ENCODE measurements at regions not wholly inside any gene's neighbourhood (a gene's known extent, or its start where the extent isn't known, plus 50 kb on each side); places are given as distances from the start of the nearest gene placed in this dataset.

- Histone ChIP-seq H3K4me3 (ENCODE audit: low read depth in 1 of 2, low read length in 1 of 2) (no peak overlapping the region), H3K27me3 (no peaks in the 10 kb centered on the region), H3K27ac (no peak overlapping the region), H3K9me3 (no peaks in the 10 kb centered on the region), H3K4me1 (ENCODE audit: control insufficient read depth in 1 of 2, insufficient read depth in 1 of 2, low read depth in 1 of 2, low read length in 1 of 2) (no peaks in the 10 kb centered on the region), H3K36me3 (no peaks in the 10 kb centered on the region)
- TF ChIP-seq CTCF (IDR thresholded peaks at IDR 0.05): no peak
These were observed 321.5 kb downstream of the PCNX1 start for GRCh38 chr14:71228711-71229110.

- Histone ChIP-seq H3K36me3 (no peaks in the 10 kb centered on the region), H3K27ac (no peak overlapping the region), H3K4me1 (ENCODE audit: control insufficient read depth in 1 of 2, insufficient read depth in 1 of 2, low read depth in 1 of 2, low read length in 1 of 2) (no peaks in the 10 kb centered on the region), H3K9me3 (no peaks in the 10 kb centered on the region), H3K4me3 (ENCODE audit: low read depth in 1 of 2, low read length in 1 of 2) (no peak overlapping the region), H3K27me3 (no peaks in the 10 kb centered on the region)
- no peak for TF ChIP-seq CTCF (IDR thresholded peaks at IDR 0.05)
These were observed 322.6 kb downstream of the PCNX1 start for GRCh38 chr14:71229875-71230274.

- no peaks in the 10 kb centered on the region for H3K36me3 ChIP-seq
These were observed 323.6 kb downstream of the PCNX1 start for GRCh38 chr14:71230897-71231296.

GRCh38 chr14:71231521-71232393 lies 324.5 kb downstream of the PCNX1 start:
- no peak for TF ChIP-seq CTCF (IDR thresholded peaks at IDR 0.05)
- no peaks in the 10 kb centered on the region for H3K9me3 ChIP-seq
- no peaks in the 10 kb centered on the region for H3K27me3 ChIP-seq
- peaks cover 0 to 3% of the 10 kb centered on the region in 2 experiments for H3K4me1 ChIP-seq (ENCODE audit: control insufficient read depth in 1 of 2, insufficient read depth in 1 of 2, low read depth in 1 of 2, low read length in 1 of 2)
- H3K4me3 ChIP-seq (ENCODE audit: low read depth in 1 of 2, low read length in 1 of 2): no peak overlapping the region
- no peak overlapping the region for H3K27ac ChIP-seq
- H3K36me3 ChIP-seq: no peaks in the 10 kb centered on the region

More at GRCh38 chr14:71230897-71231296, 323.6 kb downstream of the PCNX1 start:
- Histone ChIP-seq H3K9me3 (no peaks in the 10 kb centered on the region), H3K27me3 (no peaks in the 10 kb centered on the region), H3K27ac (no peak overlapping the region), H3K4me3 (ENCODE audit: low read depth in 1 of 2, low read length in 1 of 2) (no peak overlapping the region), H3K4me1 (ENCODE audit: control insufficient read depth in 1 of 2, insufficient read depth in 1 of 2, low read depth in 1 of 2, low read length in 1 of 2) (peaks cover 0 to 2% of the 10 kb centered on the region in 2 experiments)
- TF ChIP-seq CTCF (IDR thresholded peaks at IDR 0.05): no peak

- no peaks in the 10 kb centered on the region for H3K36me3 ChIP-seq
- H3K27me3 ChIP-seq: no peaks in the 10 kb centered on the region
- H3K9me3 ChIP-seq: no peaks in the 10 kb centered on the region
- H3K4me1 ChIP-seq (ENCODE audit: control insufficient read depth in 1 of 2, insufficient read depth in 1 of 2, low read depth in 1 of 2, low read length in 1 of 2): peaks cover 0 to 3% of the 10 kb centered on the region in 2 experiments
- no peak for TF ChIP-seq CTCF (IDR thresholded peaks at IDR 0.05)
- H3K27ac ChIP-seq: no peak overlapping the region
- H3K4me3 ChIP-seq (ENCODE audit: low read depth in 1 of 2, low read length in 1 of 2): no peak overlapping the region
These were observed 325.2 kb downstream of the PCNX1 start for GRCh38 chr14:71232506-71232905.
